Activated T-cell treated with anti-CD3 and anti-CD28 coated beads, Interleukin-2, amount 50 U/mL, for 1 hour (primary cell): ENCODE measurements at regions not wholly inside any gene's neighbourhood (a gene's known extent, or its start where the extent isn't known, plus 50 kb on each side); places are given as distances from the start of the nearest gene placed in this dataset.
"Not testable (repeated sequence)": the region's sequence is repeated elsewhere in the genome, so short reads cannot be mapped to it uniquely, and the experiment has no call there.

Experiments used
- DNase-seq: peaks from one replicate; pipeline ENCODE4 v3.0.0-alpha.2; 2020

- no peak for DNase-seq
Observed at GRCh38 chr5:108528655-108529054, 146.8 kb upstream of the FBXL17 start.

- no peak for DNase-seq
Observed at GRCh38 chr5:108524564-108524963, 142.7 kb upstream of the FBXL17 start.

- DNase-seq, result no peak
Observed at GRCh38 chr5:108523360-108523759, 141.5 kb upstream of the FBXL17 start.

- DNase-seq, result no peak
Observed at GRCh38 chr5:108521841-108522506, 140.1 kb upstream of the FBXL17 start.

GRCh38 chr5:108521011-108521700, 139.3 kb upstream of the FBXL17 start:
- no peak for DNase-seq

GRCh38 chr5:108516785-108517184, 134.9 kb upstream of the FBXL17 start:
- DNase-seq, result no peak

GRCh38 chr5:108515517-108516105, 133.7 kb upstream of the FBXL17 start:
- DNase-seq, result no peak

GRCh38 chr5:108508979-108509378, 127.1 kb upstream of the FBXL17 start:
- no peak for DNase-seq

GRCh38 chr5:108507631-108508030, 125.7 kb upstream of the FBXL17 start:
- no peak for DNase-seq

GRCh38 chr5:108505608-108506007, 123.7 kb upstream of the FBXL17 start:
- DNase-seq, result no peak

- no peak for DNase-seq
Observed at GRCh38 chr5:108504974-108505373, 123.1 kb upstream of the FBXL17 start.

GRCh38 chr5:108503986-108504385, 122.1 kb upstream of the FBXL17 start:
- DNase-seq, result no peak

- not testable (repeated sequence) for DNase-seq
Observed at GRCh38 chr5:108495615-108496014, 113.7 kb upstream of the FBXL17 start.

GRCh38 chr5:108487951-108488350, 106.1 kb upstream of the FBXL17 start:
- no peak for DNase-seq

- DNase-seq, result no peak
Observed at GRCh38 chr5:108484035-108484434, 102.1 kb upstream of the FBXL17 start.

- DNase-seq, result no peak
Observed at GRCh38 chr5:108481355-108481931, 99.5 kb upstream of the FBXL17 start.

GRCh38 chr5:108472237-108472636, 90.3 kb upstream of the FBXL17 start:
- no peak for DNase-seq

GRCh38 chr5:108467563-108467962, 85.7 kb upstream of the FBXL17 start:
- DNase-seq, result no peak

- DNase-seq, result no peak
Observed at GRCh38 chr5:108461628-108462367, 79.9 kb upstream of the FBXL17 start.

GRCh38 chr5:108459769-108460168, 77.9 kb upstream of the FBXL17 start:
- DNase-seq, result no peak

GRCh38 chr5:108451269-108451668, 69.4 kb upstream of the FBXL17 start:
- no peak for DNase-seq

- not testable (repeated sequence) for DNase-seq
Observed at GRCh38 chr5:108444130-108444529, 62.2 kb upstream of the FBXL17 start.

- DNase-seq, result not testable (repeated sequence)
Observed at GRCh38 chr5:108442063-108442651, 60.3 kb upstream of the FBXL17 start.
